Spleen (tissue), 7 donors: ENCODE measurements at regions not wholly inside any gene's neighbourhood (a gene's known extent, or its start where the extent isn't known, plus 50 kb on each side); places are given as distances from the start of the nearest gene placed in this dataset.

Experiments used
- POLR2A ChIP-seq, 3 donors: fragments of 450-650 bp; IDR thresholded peaks; one replicate each; pipeline ENCODE4 v1.5.1; 2017; ENCODE audit warnings: antibody characterized with exemption in 3 of 3, mild to moderate bottlenecking in 1 of 3
- TF ChIP-seq, protein P1 (sequence below), 11 experiments: fragments of 200-600 bp in 7 of 11; fragments of 450-650 bp in 4 of 11; sonication (generic) in 4 of 11; IDR thresholded peaks in 8 of 11; conservative IDR thresholded peaks in 3 of 11; 1 replicate in 7 of 11; 2 replicates in 4 of 11; pipeline versions ENCODE4 v1.4.0 to v1.8.0; 2016 to 2021; ENCODE audit warnings: antibody characterized with exemption in 11 of 11, inconsistent platforms in 4 of 11, mild to moderate bottlenecking in 1 of 11
- donor health status: DM: no; HTN: no; CAD: no; lungs with moderate emphysema.
- donor health status: DM: no; HTN: no; CAD: no.
- donor health status: DM: no; HTN: no; CAD: no.

- TF ChIP-seq, protein P1, sequence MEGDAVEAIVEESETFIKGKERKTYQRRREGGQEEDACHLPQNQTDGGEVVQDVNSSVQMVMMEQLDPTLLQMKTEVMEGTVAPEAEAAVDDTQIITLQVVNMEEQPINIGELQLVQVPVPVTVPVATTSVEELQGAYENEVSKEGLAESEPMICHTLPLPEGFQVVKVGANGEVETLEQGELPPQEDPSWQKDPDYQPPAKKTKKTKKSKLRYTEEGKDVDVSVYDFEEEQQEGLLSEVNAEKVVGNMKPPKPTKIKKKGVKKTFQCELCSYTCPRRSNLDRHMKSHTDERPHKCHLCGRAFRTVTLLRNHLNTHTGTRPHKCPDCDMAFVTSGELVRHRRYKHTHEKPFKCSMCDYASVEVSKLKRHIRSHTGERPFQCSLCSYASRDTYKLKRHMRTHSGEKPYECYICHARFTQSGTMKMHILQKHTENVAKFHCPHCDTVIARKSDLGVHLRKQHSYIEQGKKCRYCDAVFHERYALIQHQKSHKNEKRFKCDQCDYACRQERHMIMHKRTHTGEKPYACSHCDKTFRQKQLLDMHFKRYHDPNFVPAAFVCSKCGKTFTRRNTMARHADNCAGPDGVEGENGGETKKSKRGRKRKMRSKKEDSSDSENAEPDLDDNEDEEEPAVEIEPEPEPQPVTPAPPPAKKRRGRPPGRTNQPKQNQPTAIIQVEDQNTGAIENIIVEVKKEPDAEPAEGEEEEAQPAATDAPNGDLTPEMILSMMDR (IDR thresholded peaks at IDR 0.05 in 8 of 11, conservative IDR thresholded peaks at IDR 0.05 in 3 of 11), result no peak
- no peak for TF ChIP-seq POLR2A (IDR thresholded peaks at IDR 0.05)
Observed at GRCh38 chr12:131362291-131363211, 348.3 kb upstream of the SFSWAP start.
